Common myeloid progenitor, CD34-positive (primary cell): ENCODE measurements at regions not wholly inside any gene's neighbourhood (a gene's known extent, or its start where the extent isn't known, plus 50 kb on each side); places are given as distances from the start of the nearest gene placed in this dataset.

Experiments
- CTCF ChIA-PET: fragments of 350-600 bp; sonication (Branson Sonifier 250); formaldehyde crosslinking; loops from one replicate; lab custom pipeline; 2021; ENCODE audit warnings: antibody characterized with exemption; lab: Charles Lee
- POLR2A ChIA-PET: fragments of 350-600 bp; sonication (Branson Sonifier 250); formaldehyde crosslinking; loops from one replicate; lab custom pipeline; 2021; ENCODE audit warnings: antibody characterized with exemption; lab: Charles Lee
- DNase-seq, 3 donors: peaks; one replicate each; pipeline versions ENCODE4 v3.0.0 to v3.0.0-alpha.2; 2013
- H3K27ac ChIP-seq, 2 experiments: 1 replicate in 1 of 2; 2 replicates in 1 of 2; pipeline ENCODE4 v1.7.0; 2013; ENCODE audit warnings: inconsistent platforms in 2 of 2, low read length in 2 of 2, mild to moderate bottlenecking in 2 of 2, low read depth in 1 of 2, moderate library complexity in 1 of 2; ENCODE audit not compliant: severe bottlenecking in 2 of 2, insufficient read depth in 1 of 2, poor library complexity in 1 of 2
- H3K27me3 ChIP-seq, 5 experiments: replicated peaks in 2 of 5; 1 replicate in 3 of 5; 2 replicates in 2 of 5; pipeline versions ENCODE4 v1.6.1 to v1.7.0; 2013; ENCODE audit warnings: low read length in 4 of 5, mild to moderate bottlenecking in 2 of 5, moderate library complexity in 2 of 5, inconsistent platforms in 1 of 5; ENCODE audit not compliant: insufficient read depth in 5 of 5, control insufficient read depth in 4 of 5
- H3K36me3 ChIP-seq, 4 experiments: 1 replicate in 2 of 4; 2 replicates in 2 of 4; pipeline versions ENCODE4 v1.6.1 to v1.7.0; 2013; ENCODE audit warnings: low read length in 3 of 4, control low read depth in 1 of 4, mild to moderate bottlenecking in 1 of 4; ENCODE audit not compliant: control insufficient read depth in 4 of 4, insufficient read depth in 4 of 4
- H3K4me1 ChIP-seq, 4 experiments: 1 replicate in 3 of 4; 2 replicates in 1 of 4; pipeline versions ENCODE4 v1.6.1 to v1.7.1; 2013; ENCODE audit warnings: low read length in 3 of 4, mild to moderate bottlenecking in 3 of 4, control low read depth in 1 of 4, inconsistent platforms in 1 of 4, moderate library complexity in 1 of 4; ENCODE audit not compliant: control insufficient read depth in 4 of 4, insufficient read depth in 4 of 4; ENCODE audit errors: control extremely low read depth in 1 of 4
- H3K4me3 ChIP-seq, 7 experiments: 1 replicate in 4 of 7; 2 replicates in 3 of 7; pipeline versions ENCODE4 v1.5.1 to v1.7.0; 2013; ENCODE audit warnings: mild to moderate bottlenecking in 7 of 7, low read length in 6 of 7, moderate library complexity in 6 of 7, inconsistent platforms in 2 of 7, low read depth in 2 of 7, control low read depth in 1 of 7; ENCODE audit not compliant: insufficient read depth in 4 of 7, control insufficient read depth in 1 of 7; ENCODE audit errors: extremely low read depth in 1 of 7
- H3K9me3 ChIP-seq, 5 experiments: 1 replicate in 4 of 5; 2 replicates in 1 of 5; pipeline versions ENCODE4 v1.6.1 to v1.7.1; 2013; ENCODE audit warnings: low read length in 4 of 5, mild to moderate bottlenecking in 2 of 5, inconsistent platforms in 1 of 5, low read depth in 1 of 5, moderate library complexity in 1 of 5; ENCODE audit not compliant: control insufficient read depth in 4 of 5, insufficient read depth in 2 of 5; ENCODE audit errors: control extremely low read depth in 1 of 5
- whole genome bisulfite sequencing: methylation state at CpG from one replicate; pipeline ENCODE4 v1.1.5; 2013; ENCODE audit not compliant: insufficient coverage; 5-methylcytosine and 5-hydroxymethylcytosine counted together

- Histone ChIP-seq H3K4me1 (no peaks in the 10 kb centered on the region), H3K9me3 (no peaks in the 10 kb centered on the region), H3K4me3 (no peak overlapping the region), H3K27ac (no peak overlapping the region), H3K27me3 (peaks cover 0 to 8% (median 5%) of the 10 kb centered on the region in 5 experiments), H3K36me3 (no peaks in the 10 kb centered on the region)
- ChIA-PET CTCF (interaction anchor here (1.0 kb wide), 1 partner anchor 158 kb away, joined by 3 read pairs; no protein-coding TSS in a partner anchor), POLR2A (interaction anchor here (0.6 kb wide), 1 partner anchor 49 kb away, joined by 4 read pairs; no protein-coding TSS in a partner anchor)
- DNase-seq: no peak
- 100% methylated on average over 2 of the region's 2 CpGs for WGBS
Measured at GRCh38 chr16:66052745-66053144, 313.7 kb upstream of the CDH5 start.

GRCh38 chr16:66050991-66051390 lies 315.5 kb upstream of the CDH5 start:
- H3K27ac ChIP-seq: no peak overlapping the region
- DNase-seq: no peak
- no peaks in the 10 kb centered on the region for H3K9me3 ChIP-seq
- no peaks in the 10 kb centered on the region for H3K4me1 ChIP-seq
- no peak overlapping the region for H3K4me3 ChIP-seq
- WGBS: 100% methylated on average over 1 of the region's 2 CpGs
- peaks cover 0 to 5% (median under 1%) of the 10 kb centered on the region in 5 experiments for H3K27me3 ChIP-seq
- CTCF ChIA-PET: interaction anchor here (1.5 kb wide), 1 partner anchor 14 kb away, joined by 3 read pairs; no protein-coding TSS in a partner anchor
- POLR2A ChIA-PET: no interaction called here
- no peaks in the 10 kb centered on the region for H3K36me3 ChIP-seq

DNA sequence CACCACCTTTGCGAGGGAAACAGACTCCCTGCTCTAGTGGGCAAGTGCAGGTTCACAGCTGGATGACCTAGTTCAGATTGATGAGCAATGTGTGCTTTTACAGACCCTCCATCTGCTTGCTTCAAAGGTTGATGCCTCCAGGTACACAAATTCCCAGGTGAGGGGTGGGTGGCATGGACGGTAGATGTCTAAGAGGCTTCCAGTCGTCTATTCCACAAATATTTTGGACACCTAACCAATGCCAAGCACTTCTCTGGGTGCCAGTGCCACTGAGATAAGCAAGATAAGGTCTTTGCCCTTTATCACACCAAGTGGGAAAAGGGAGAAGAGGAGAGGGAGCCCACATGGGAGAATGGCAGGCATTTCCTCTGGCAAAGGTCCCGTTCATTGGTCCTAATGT lies 316.6 kb upstream of the CDH5 start:
- 93% methylated on average over 4 of the region's 4 CpGs for WGBS
- DNase-seq: no peak
- Histone ChIP-seq H3K27ac (no peak overlapping the region), H3K9me3 (no peaks in the 10 kb centered on the region), H3K4me3 (no peak overlapping the region), H3K4me1 (no peaks in the 10 kb centered on the region), H3K36me3 (no peaks in the 10 kb centered on the region), H3K27me3 (peaks cover 0 to 7% (median 0%) of the 10 kb centered on the region in 5 experiments)
- POLR2A ChIA-PET: no interaction called here
- CTCF ChIA-PET: interaction anchor here (1.5 kb wide), 1 partner anchor 15 kb away, joined by 3 read pairs; no protein-coding TSS in a partner anchor

- WGBS: 100% methylated on average over 1 of the region's 1 CpG
- H3K27ac ChIP-seq: no peak overlapping the region
- H3K36me3 ChIP-seq: no peaks in the 10 kb centered on the region
- H3K9me3 ChIP-seq: no peaks in the 10 kb centered on the region
- H3K4me1 ChIP-seq: no peaks in the 10 kb centered on the region
- H3K4me3 ChIP-seq: no peak overlapping the region
- ChIA-PET POLR2A (no interaction called here), CTCF (no interaction called here)
- H3K27me3 ChIP-seq: peaks cover 0 to 5% (median 0%) of the 10 kb centered on the region in 5 experiments
- no peak for DNase-seq
Measured at GRCh38 chr16:66045626-66046025, 320.9 kb upstream of the CDH5 start.

- H3K9me3 ChIP-seq: no peaks in the 10 kb centered on the region
- no peak overlapping the region for H3K4me3 ChIP-seq
- 100% methylated on average over 2 of the region's 2 CpGs for WGBS
- H3K27me3 ChIP-seq: peaks cover 0 to 4% (median 2%) of the 10 kb centered on the region in 5 experiments
- H3K36me3 ChIP-seq: no peaks in the 10 kb centered on the region
- no peak overlapping the region for H3K27ac ChIP-seq
- no peak for DNase-seq
- ChIA-PET POLR2A (no interaction called here), CTCF (no interaction called here)
- H3K4me1 ChIP-seq: no peaks in the 10 kb centered on the region
Measured at GRCh38 chr16:66044556-66044955, 321.9 kb upstream of the CDH5 start.

DNA sequence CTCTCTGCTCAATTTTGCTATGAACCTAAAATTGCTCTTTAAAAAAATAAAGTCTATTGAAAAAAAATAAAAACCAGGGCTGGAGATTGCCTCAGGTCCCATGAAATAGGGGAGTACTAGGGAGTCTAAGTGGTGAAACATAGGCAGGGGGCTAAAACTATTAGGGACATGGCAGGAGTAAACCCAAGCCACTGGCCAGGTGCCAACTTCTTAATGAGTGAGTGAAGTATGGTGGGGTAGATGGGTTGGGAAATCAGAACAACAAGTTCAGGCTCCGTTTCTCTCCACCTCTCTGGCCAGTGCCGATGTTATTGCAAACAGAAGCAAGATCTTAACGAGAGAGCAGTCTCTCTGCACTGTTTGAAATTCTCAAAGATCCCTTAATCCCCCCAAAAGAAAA lies 322.4 kb upstream of the CDH5 start:
- POLR2A ChIA-PET: no interaction called here
- CTCF ChIA-PET: no interaction called here
- Histone ChIP-seq H3K36me3 (no peaks in the 10 kb centered on the region), H3K4me1 (no peaks in the 10 kb centered on the region), H3K27ac (no peak overlapping the region), H3K9me3 (no peaks in the 10 kb centered on the region), H3K4me3 (no peak overlapping the region), H3K27me3 (peaks cover 0 to 4% (median 2%) of the 10 kb centered on the region in 5 experiments)
- no peak for DNase-seq
- WGBS: 90% methylated on average over 3 of the region's 3 CpGs

GRCh38 chr16:66043326-66043725 lies 323.2 kb upstream of the CDH5 start:
- ChIA-PET CTCF (no interaction called here), POLR2A (no interaction called here)
- no peak for DNase-seq
- H3K27me3 ChIP-seq: peaks cover 0 to 4% (median 3%) of the 10 kb centered on the region in 5 experiments
- no peaks in the 10 kb centered on the region for H3K9me3 ChIP-seq
- H3K4me3 ChIP-seq: no peak overlapping the region
- no peaks in the 10 kb centered on the region for H3K4me1 ChIP-seq
- H3K36me3 ChIP-seq: no peaks in the 10 kb centered on the region
- no peak overlapping the region for H3K27ac ChIP-seq
